ENCODE measurements at regions not wholly inside any gene's neighbourhood (a gene's known extent, or its start where the extent isn't known, plus 50 kb on each side); places are given as distances from the start of the nearest gene placed in this dataset.
"Not testable (repeated sequence)": the region's sequence is repeated elsewhere in the genome, so short reads cannot be mapped to it uniquely, and the experiment has no call there.

- intact Hi-C loops (cut with DNase I) = no loop called here
- Histone ChIP-seq H3K4me3 (no peak overlapping the region), H3K27me3 (no peaks in the 10 kb centered on the region), H3K9me3 (peaks cover 0 to 14% (median 5%) of the 10 kb centered on the region in 12 donors), H3K27ac (peak overlapping the region in 1 of 12 donors; percentile 78), H3K36me3 (no peaks in the 10 kb centered on the region), H3K4me1 (peaks cover 0 to 35% (median 0%) of the 10 kb centered on the region in 12 donors)
- no peak for DNase-seq
- 28 to 49% (median 39%) methylated on average over 2 of the region's 2 CpGs for WGBS, 4 donors
- ATAC-seq = peak in 3 of 4 donors; percentile 54 to 72 (median 67)
- TF ChIP-seq POLR2A (IDR thresholded peaks at IDR 0.05) (no peak), CTCF (IDR thresholded peaks at IDR 0.05) (no peak)
Measured at GRCh38 chr4:12118651-12119213, 690.0 kb upstream of the HS3ST1 start.

- 82 to 91% (median 88%) methylated on average over 3 of the region's 3 CpGs for WGBS, 4 donors
- ATAC-seq (no peak), DNase-seq (no peak)
- Histone ChIP-seq H3K27me3 (no peaks in the 10 kb centered on the region), H3K9me3 (peaks cover 0 to 36% (median 13%) of the 10 kb centered on the region in 12 donors), H3K4me1 (peaks cover 0 to 21% (median 0%) of the 10 kb centered on the region in 12 donors), H3K36me3 (no peaks in the 10 kb centered on the region), H3K27ac (no peak overlapping the region), H3K4me3 (no peak overlapping the region)
- intact Hi-C loops (cut with DNase I) = no loop called here
- TF ChIP-seq CTCF (IDR thresholded peaks at IDR 0.05) (no peak), POLR2A (IDR thresholded peaks at IDR 0.05) (no peak)
Measured at GRCh38 chr4:12116009-12116552, 687.4 kb upstream of the HS3ST1 start.

- no peak for ATAC-seq
- Histone ChIP-seq H3K27me3 (no peaks in the 10 kb centered on the region), H3K36me3 (no peaks in the 10 kb centered on the region), H3K4me3 (no peak overlapping the region), H3K4me1 (peaks cover 0 to 4% (median 0%) of the 10 kb centered on the region in 12 donors), H3K27ac (no peak overlapping the region), H3K9me3 (peaks cover 0 to 40% (median 13%) of the 10 kb centered on the region in 12 donors)
- 90 to 93% (median 91%) methylated on average over 3 of the region's 3 CpGs for WGBS, 4 donors
- no peak for DNase-seq
- TF ChIP-seq CTCF (IDR thresholded peaks at IDR 0.05) (no peak), POLR2A (IDR thresholded peaks at IDR 0.05) (no peak)
- intact Hi-C loops (cut with DNase I) = no loop called here
Measured at GRCh38 chr4:12110627-12111026, 681.9 kb upstream of the HS3ST1 start.

GRCh38 chr4:12109056-12109455 is 680.4 kb upstream of the HS3ST1 start:
- H3K4me3 ChIP-seq; DNase-seq; H3K36me3 ChIP-seq; H3K4me1 ChIP-seq; ATAC-seq; H3K27ac ChIP-seq; H3K27me3 ChIP-seq; intact Hi-C loops (cut with DNase I): not testable (repeated sequence)
- H3K9me3 ChIP-seq = peaks cover 0 to 33% (median 8%) of the 10 kb centered on the region in 12 donors
- 94 to 97% (median 96%) methylated on average over 4 of the region's 4 CpGs for WGBS, 4 donors

GRCh38 chr4:12105519-12105918 is 676.8 kb upstream of the HS3ST1 start:
- H3K4me1 ChIP-seq = no peaks in the 10 kb centered on the region
- no peak for DNase-seq
- intact Hi-C loops (cut with DNase I) = no loop called here
- H3K9me3 ChIP-seq = no peaks in the 10 kb centered on the region
- H3K27ac ChIP-seq = no peak overlapping the region
- no peaks in the 10 kb centered on the region for H3K36me3 ChIP-seq
- no peaks in the 10 kb centered on the region for H3K27me3 ChIP-seq
- H3K4me3 ChIP-seq = no peak overlapping the region
- 70 to 79% (median 71%) methylated on average over 5 of the region's 5 CpGs for WGBS, 4 donors
- no peak for TF ChIP-seq CTCF (IDR thresholded peaks at IDR 0.05)
- no peak for TF ChIP-seq POLR2A (IDR thresholded peaks at IDR 0.05)
- no peak for ATAC-seq

- H3K4me1 ChIP-seq; ATAC-seq; H3K27me3 ChIP-seq; H3K9me3 ChIP-seq; H3K4me3 ChIP-seq; H3K36me3 ChIP-seq; H3K27ac ChIP-seq; intact Hi-C loops (cut with DNase I): not testable (repeated sequence)
- peak in 1 of 5 donors; percentile 33 for DNase-seq
- WGBS, 4 donors = 89 to 92% (median 91%) methylated on average over 16 to 21 of the region's 21 CpGs
Measured at GRCh38 chr4:12089920-12090319, 661.2 kb upstream of the HS3ST1 start.

Measured in heart left ventricle (tissue), 16 donors.